Fibroblast of lung (primary cell): ENCODE measurements at regions not wholly inside any gene's neighbourhood (a gene's known extent, or its start where the extent isn't known, plus 50 kb on each side); places are given as distances from the start of the nearest gene placed in this dataset.

Experiments used
- EZH2 ChIP-seq: IDR thresholded peaks from 2 replicates; pipeline ENCODE4 v1.5.1; 2012; ENCODE audit warnings: low read length, control low read depth, mild to moderate bottlenecking; ENCODE audit errors: missing control alignments
- TF ChIP-seq, protein P1 (sequence below), 2 donors: IDR thresholded peaks in 1 of 2; conservative IDR thresholded peaks in 1 of 2; 1 replicate in 1 of 2; 2 replicates in 1 of 2; pipeline ENCODE4 v1.5.1; 2011 to 2012; ENCODE audit warnings: low read length in 2 of 2, control low read depth in 1 of 2, inconsistent platforms in 1 of 2, low read depth in 1 of 2, mild to moderate bottlenecking in 1 of 2

DNA sequence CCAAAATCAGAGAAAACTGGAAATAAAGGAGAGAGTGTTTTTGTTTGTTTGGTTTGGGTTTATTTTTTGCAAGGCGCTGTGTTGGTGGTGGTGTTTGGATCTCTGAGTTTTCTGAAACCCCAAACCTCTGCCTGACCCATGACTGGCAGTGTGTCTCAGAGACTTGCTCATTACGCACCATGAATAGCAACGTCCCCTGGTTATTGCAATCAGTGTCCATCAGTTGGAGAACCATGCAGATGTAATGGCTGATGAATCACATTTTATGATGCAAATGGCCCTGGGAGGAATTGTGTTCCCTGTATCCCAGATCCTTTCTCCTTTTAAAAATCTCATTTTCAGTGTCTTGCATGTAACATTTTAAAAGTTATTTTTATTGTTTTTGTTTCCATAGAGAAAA, 362.8 kb downstream of the PMP22 start:
- TF ChIP-seq, protein P1, sequence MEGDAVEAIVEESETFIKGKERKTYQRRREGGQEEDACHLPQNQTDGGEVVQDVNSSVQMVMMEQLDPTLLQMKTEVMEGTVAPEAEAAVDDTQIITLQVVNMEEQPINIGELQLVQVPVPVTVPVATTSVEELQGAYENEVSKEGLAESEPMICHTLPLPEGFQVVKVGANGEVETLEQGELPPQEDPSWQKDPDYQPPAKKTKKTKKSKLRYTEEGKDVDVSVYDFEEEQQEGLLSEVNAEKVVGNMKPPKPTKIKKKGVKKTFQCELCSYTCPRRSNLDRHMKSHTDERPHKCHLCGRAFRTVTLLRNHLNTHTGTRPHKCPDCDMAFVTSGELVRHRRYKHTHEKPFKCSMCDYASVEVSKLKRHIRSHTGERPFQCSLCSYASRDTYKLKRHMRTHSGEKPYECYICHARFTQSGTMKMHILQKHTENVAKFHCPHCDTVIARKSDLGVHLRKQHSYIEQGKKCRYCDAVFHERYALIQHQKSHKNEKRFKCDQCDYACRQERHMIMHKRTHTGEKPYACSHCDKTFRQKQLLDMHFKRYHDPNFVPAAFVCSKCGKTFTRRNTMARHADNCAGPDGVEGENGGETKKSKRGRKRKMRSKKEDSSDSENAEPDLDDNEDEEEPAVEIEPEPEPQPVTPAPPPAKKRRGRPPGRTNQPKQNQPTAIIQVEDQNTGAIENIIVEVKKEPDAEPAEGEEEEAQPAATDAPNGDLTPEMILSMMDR (conservative IDR thresholded peaks at IDR 0.05 in 1 of 2, IDR thresholded peaks at IDR 0.05 in 1 of 2; ENCODE audit: low read depth in 1 of 2, low read length in 2 of 2) = no peak
- TF ChIP-seq EZH2 = no peak
